GM18870 (cell line): ENCODE measurements at regions not wholly inside any gene's neighbourhood (a gene's known extent, or its start where the extent isn't known, plus 50 kb on each side); places are given as distances from the start of the nearest gene placed in this dataset.
A peak's percentile ranks its signal among the peaks of the same experiment; 100 is the strongest.

Experiments used
- ATAC-seq: cut with Tn5 transposase; IDR thresholded peaks from one replicate; pipeline ENCODE4 v1.9.1; 2021; ENCODE audit warnings: moderate library complexity; ENCODE audit not compliant: unreplicated experiment

DNA sequence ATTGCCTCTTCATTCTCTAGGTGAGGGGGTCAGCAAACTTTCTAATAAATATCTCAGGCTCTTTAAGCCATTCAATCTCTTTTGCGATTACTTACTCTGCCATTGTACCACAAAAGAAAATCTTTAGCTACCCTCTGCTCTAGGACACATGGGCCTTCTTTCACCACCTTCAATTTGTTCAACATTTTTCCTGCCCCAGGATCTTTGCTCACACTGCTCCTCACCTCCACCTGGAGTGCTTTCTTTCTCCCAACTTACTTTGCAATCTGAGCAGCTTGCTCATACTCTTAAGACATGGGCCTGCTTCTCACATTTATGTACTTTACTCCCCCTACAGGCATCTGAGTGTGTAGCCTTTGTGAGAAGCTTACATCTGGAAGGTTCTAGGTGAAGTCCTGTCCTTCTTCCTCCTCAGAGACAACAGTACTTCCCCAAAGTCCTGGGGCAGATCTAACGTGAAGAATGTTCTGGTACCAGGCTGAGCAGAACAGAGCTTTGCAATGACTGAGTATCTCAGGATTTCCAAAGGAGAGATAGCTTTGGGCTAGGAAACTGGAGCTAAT is 55.0 kb upstream of the PRDM5 start:
- peak; percentile 79 for ATAC-seq

DNA sequence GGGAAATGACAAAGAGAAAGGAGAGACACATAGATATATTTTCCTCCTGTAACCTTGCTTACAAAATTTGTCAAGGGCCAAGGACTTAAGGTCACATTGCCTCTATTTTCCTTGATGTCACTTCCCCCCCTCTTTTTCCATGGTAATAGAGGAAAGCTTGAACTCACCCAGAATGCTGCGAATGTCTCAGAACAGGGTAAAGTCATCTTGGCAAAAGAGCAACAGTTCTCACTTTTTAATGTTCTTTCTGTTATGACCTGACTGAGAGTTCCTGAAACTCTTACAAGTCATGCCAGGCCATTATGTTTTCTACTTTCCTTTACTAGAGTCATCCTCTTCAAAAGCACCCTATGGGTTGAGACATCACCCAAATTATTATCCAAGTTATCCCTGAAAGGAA is 50.7 kb upstream of the PRDM5 start:
- no peak for ATAC-seq
